OCI-M2 (cell line): ENCODE measurements at regions not wholly inside any gene's neighbourhood (a gene's known extent, or its start where the extent isn't known, plus 50 kb on each side); places are given as distances from the start of the nearest gene placed in this dataset.

Experiments used
- DNase-seq: peaks from one replicate; lab custom pipeline; 2025; ENCODE audit not compliant: unreplicated experiment; lab: John Stamatoyannopoulos, UW

DNA sequence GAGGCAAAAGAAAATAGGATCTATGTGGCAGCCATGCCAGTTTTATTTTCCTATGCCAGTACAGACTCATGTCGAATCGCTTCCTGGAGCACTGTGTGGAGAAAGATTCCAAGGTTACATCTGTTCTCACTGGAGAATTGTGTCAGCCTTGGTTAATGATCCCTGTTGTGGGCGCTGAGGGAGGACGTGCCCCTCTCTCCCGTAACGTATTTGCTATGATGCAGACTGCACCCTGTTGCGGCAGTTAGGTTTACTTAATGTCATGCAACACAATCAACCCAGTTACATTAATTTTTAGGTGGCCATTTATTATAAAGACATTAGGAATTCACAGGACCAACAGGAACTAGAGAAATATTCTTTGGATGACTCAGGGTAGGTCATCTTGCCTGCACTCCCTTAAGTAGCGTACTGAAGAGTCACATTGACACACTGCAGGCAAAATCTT, 892.9 kb downstream of the EFNB2 start:
- no peak for DNase-seq

- DNase-seq, result no peak
Measured at GRCh38 chr13:105641121-105641520, 894.3 kb downstream of the EFNB2 start.

DNA sequence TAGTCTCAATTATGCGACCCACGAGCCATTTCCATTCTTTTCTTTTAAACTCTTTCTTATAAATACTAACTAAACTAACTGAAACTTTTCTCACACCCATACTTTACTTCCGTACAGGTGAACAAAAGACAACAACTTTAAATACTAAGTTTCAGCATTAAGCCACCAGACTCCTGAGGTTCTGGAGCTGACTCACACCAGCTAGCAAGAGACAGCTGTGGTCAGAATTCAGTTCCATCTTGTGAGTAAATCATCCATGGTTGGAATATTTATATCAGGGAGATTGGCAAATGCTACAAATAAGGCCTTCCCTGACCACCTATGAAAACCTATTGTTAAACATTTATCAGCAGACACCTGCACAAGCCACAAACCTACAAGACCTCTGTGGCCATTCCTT, 897.0 kb downstream of the EFNB2 start:
- no peak for DNase-seq

DNA sequence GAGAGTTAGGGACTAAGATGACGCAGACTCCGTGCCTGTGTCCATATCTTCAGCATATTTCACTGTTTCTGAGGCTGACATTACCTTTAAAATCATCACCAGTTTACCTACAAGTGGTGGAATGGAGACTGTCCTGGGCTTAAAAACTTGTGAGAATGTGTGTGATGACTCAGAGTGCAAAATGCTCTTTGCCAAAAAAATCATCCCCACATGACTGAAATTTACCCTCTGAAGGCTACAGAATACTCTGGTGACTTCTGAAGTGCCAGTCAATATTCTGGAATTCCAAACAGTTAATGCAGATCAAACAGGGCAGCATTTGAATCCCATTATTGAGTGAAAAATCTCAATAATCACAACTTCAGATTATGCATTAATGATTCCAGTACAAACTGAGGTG, 901.4 kb downstream of the EFNB2 start:
- no peak for DNase-seq

- DNase-seq, result no peak
Measured at GRCh38 chr13:105630431-105630830, 905.0 kb downstream of the EFNB2 start.

DNA sequence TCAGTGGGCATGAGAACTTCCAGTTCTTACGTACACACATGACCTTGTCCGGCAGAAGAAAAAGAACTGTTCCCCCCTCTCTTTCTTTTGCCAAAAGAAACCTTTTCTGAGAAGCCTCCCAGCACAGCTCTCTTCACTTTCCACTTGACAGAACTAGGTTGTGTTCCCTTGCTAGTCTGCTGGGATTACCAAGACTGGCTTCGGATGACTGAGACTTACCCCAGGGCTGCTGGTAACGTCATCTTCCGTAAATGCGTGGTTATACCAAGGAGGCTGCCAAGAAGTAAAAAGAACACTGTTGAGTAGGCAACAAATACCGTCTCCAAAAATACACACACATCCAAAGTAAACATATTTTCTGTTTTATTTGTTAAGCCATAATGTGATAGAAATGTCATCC, 908.2 kb downstream of the EFNB2 start:
- no peak for DNase-seq

GRCh38 chr13:105625691-105626090, 909.8 kb downstream of the EFNB2 start:
- no peak for DNase-seq

- DNase-seq, result no peak
Measured at GRCh38 chr13:105616333-105617075, 919.0 kb downstream of the EFNB2 start.

- no peak for DNase-seq
Measured at GRCh38 chr13:105612541-105612940, 922.9 kb downstream of the EFNB2 start.

- DNase-seq, result no peak
Measured at GRCh38 chr13:105611424-105611823, 924.0 kb downstream of the EFNB2 start.

- DNase-seq, result no peak
Measured at GRCh38 chr13:105608104-105608503, 927.4 kb downstream of the EFNB2 start.

DNA sequence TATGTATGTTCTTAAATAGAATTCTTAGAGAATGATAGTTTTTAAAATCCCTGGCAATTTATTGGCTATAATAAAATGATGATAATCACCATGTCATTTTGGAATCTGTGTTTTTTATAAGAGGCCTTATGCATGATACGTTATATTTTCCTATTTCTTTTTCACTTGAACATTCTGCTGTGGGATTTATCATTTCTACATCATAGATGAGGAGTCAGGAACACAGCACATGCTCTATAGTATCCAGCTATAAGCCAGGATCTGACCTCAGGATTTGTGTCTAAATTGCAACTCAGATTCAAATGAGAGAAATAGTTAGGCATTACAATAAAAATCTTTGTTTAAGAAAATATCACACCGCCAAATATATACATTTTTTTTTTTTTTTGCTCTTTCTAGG, 928.0 kb downstream of the EFNB2 start:
- no peak for DNase-seq

- no peak for DNase-seq
Measured at GRCh38 chr13:105607016-105607415, 928.4 kb downstream of the EFNB2 start.

GRCh38 chr13:105602956-105603670, 932.3 kb downstream of the EFNB2 start:
- DNase-seq, result no peak

GRCh38 chr13:105599477-105600037, 935.9 kb downstream of the EFNB2 start:
- no peak for DNase-seq

DNA sequence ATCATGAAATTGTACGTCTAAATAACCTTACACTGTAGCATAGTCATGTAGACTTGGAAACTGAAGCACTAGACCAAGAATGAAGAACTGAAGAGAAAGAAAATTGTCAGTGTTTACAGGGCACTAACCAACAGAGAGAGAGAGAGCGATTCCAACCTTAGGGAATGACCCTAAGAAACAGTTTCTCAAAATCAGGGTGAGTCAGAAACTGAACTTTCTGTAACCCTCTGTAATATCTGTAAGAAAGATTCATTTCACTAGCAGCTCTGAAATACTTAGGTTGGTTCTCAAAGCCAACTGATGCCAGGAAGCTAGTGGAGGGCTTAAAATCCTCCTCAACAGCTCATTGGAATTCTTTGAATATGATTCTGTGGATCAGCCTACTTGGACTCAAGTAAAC, 936.9 kb downstream of the EFNB2 start:
- no peak for DNase-seq

DNA sequence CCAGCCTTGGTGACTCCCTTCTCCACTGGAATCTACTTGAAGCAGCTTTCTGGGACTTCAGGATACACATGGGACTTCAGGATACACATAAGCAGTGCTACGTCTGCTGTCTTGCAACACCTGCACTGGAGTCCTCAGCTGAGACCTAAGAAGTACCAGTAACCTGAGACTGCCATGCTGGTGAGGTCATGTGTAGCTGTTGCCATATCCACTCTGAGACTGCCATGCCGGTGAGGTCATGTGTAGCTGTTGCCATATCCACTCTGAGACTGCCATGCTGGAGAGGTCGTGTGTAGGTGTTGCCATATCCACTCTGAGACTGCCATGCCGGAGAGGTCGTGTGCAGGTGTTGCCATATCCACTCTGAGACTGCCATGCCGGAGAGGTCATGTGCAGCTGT, 937.9 kb downstream of the EFNB2 start:
- no peak for DNase-seq

GRCh38 chr13:105595471-105595870, 940.0 kb downstream of the EFNB2 start:
- DNase-seq, result no peak

GRCh38 chr13:105591277-105591676, 944.2 kb downstream of the EFNB2 start:
- DNase-seq, result no peak

DNA sequence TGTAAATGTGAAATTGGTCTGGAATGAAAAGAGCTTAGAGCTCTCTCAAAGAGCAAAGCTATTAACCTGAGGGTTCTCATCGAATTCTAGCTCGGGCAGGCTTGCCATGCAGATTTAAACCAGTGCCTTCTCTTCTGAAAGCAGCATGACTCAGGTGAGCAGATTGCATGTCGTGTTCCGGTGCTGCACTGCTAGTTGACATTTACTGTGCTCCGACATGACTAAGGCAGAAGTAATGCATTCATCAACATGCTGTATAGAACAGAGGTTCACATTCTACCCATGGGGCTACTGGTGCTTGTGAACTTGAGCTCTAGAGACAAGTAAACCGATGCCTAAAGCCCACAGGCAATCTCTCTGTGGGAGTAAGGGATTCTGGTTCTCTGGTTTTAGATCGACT, 947.7 kb downstream of the EFNB2 start:
- no peak for DNase-seq

- DNase-seq, result no peak
Measured at GRCh38 chr13:105579821-105580710, 955.4 kb downstream of the EFNB2 start.
